PC-9 (cell line): ENCODE measurements at regions not wholly inside any gene's neighbourhood (a gene's known extent, or its start where the extent isn't known, plus 50 kb on each side); places are given as distances from the start of the nearest gene placed in this dataset.

Experiments
- CTCF ChIP-seq: fragments of 200-600 bp; sonication (generic); conservative IDR thresholded peaks from 2 replicates; pipeline ENCODE4 v1.6.1; 2017; ENCODE audit warnings: mixed run types, antibody characterized with exemption, mild to moderate bottlenecking, moderate library complexity
- EZH2 ChIP-seq: fragments of 200-600 bp; sonication (generic); IDR thresholded peaks from 2 replicates; pipeline ENCODE4 v1.8.0; 2017; ENCODE audit warnings: antibody characterized with exemption, low read depth

- no peak for TF ChIP-seq CTCF
- no peak for TF ChIP-seq EZH2
Observed at GRCh38 chr7:86366946-86367345, 276.8 kb upstream of the GRM3 start.
